Progenitor cell of endocrine pancreas (in vitro differentiated cells): ENCODE measurements at regions not wholly inside any gene's neighbourhood (a gene's known extent, or its start where the extent isn't known, plus 50 kb on each side); places are given as distances from the start of the nearest gene placed in this dataset.

Experiments
- DNase-seq: peaks from one replicate; pipeline ENCODE4 v3.0.0; 2021; ENCODE audit warnings: low spot score; ENCODE audit not compliant: unreplicated experiment
- H3K27ac Mint-ChIP-seq: 2 replicates; pipeline ENCODE4 v1.8.0; 2021; ENCODE audit warnings: mild to moderate bottlenecking, moderate library complexity, mixed read lengths
- H3K27me3 Mint-ChIP-seq: 2 replicates; pipeline ENCODE4 v1.8.0; 2021; ENCODE audit warnings: mixed read lengths
- H3K36me3 Mint-ChIP-seq: 2 replicates; pipeline ENCODE4 v1.8.0; 2022; ENCODE audit warnings: mixed read lengths; ENCODE audit not compliant: insufficient read depth
- H3K4me1 Mint-ChIP-seq: 2 replicates; pipeline ENCODE4 v1.8.0; 2021; ENCODE audit warnings: low read depth, mixed read lengths
- H3K4me3 Mint-ChIP-seq: 2 replicates; pipeline ENCODE4 v1.8.0; 2021; ENCODE audit warnings: low read depth, mild to moderate bottlenecking, moderate library complexity, mixed read lengths
- H3K9me3 Mint-ChIP-seq: 2 replicates; pipeline ENCODE4 v1.8.0; 2021; ENCODE audit warnings: low read depth, mixed read lengths
- CTCF ChIP-seq: fragments of 200-600 bp; sonication (generic); IDR thresholded peaks from one replicate; pipeline ENCODE4 v1.5.0; 2021; ENCODE audit warnings: antibody characterized with exemption, mild to moderate bottlenecking; ENCODE audit not compliant: unreplicated experiment

DNA sequence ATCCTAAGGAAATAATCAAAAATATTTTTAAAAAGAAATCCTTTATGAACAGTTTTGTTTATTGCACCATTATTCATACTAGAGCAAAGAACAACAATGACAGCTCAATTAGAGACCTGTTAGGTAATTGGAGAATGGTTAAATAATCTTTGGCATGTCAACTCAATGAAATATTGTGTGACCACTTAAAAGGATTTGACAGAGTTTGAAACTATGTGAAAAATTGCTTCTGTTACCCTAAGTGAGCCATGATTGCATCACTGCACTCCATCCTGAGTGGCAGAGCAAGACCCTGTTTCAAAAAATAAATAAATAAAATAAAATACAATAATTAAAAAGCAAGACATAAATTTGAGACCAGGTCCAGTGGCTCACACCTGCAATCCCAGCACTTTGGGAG is 66.1 kb upstream of the ATP8B1 start:
- no peak overlapping the region for H3K4me3 Mint-ChIP-seq

DNA sequence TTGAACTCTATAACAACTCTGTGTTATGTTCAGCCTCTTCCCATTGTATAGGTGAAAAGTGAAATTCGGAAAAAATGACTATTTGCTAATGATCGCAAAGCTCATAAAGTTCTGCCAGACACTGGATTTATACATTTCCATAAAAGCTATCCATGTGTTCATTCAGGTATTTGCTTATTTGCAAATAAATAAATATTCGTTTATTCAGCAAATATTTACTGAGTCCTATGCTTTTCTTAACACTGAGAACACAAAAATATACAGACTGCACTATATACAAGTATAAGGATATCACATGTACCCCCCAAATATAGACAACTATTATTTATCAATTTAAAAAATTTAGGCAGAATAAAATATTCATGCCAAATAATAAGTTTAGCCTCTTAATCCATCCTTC is 63.2 kb upstream of the ATP8B1 start:
- H3K9me3 Mint-ChIP-seq, result no peaks in the 10 kb centered on the region
- no peak overlapping the region for H3K27ac Mint-ChIP-seq
- H3K4me1 Mint-ChIP-seq, result no peaks in the 10 kb centered on the region
- H3K27me3 Mint-ChIP-seq, result no peaks in the 10 kb centered on the region
- no peak for TF ChIP-seq CTCF
- H3K36me3 Mint-ChIP-seq, result no peaks in the 10 kb centered on the region
- DNase-seq, result no peak
- no peak overlapping the region for H3K4me3 Mint-ChIP-seq

More for the DNA sequence above, 66.1 kb upstream of the ATP8B1 start:
- no peak overlapping the region for H3K27ac Mint-ChIP-seq
- no peaks in the 10 kb centered on the region for H3K36me3 Mint-ChIP-seq
- no peaks in the 10 kb centered on the region for H3K4me1 Mint-ChIP-seq
- TF ChIP-seq CTCF, result no peak
- H3K27me3 Mint-ChIP-seq, result no peaks in the 10 kb centered on the region
- H3K9me3 Mint-ChIP-seq, result peaks cover 11% of the 10 kb centered on the region
- no peak for DNase-seq

DNA sequence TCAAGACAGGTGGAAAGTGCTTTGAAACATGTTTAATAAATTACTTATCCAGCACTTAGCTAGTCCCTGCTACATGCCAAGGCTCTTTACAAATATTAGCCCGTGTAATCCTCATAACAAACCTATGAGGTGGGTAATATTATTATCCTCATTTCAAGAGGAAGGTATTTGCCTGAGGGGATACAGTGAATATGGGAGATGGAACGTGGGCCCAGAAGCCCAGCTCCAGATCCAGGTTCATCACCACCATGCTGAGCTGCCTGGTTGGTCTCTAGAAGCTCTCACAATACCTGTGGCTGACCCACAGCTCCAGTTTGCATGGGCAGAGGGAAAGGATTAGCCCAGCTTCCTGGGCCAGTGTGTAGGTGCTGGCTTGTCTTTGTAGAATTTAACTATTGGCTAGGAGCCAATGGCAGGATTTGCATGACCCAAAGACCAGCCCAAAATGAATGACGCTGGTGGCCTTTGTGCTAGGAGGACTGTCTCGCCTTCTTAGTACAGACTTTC is 61.6 kb upstream of the ATP8B1 start:
- Mint-ChIP-seq H3K36me3 (no peaks in the 10 kb centered on the region), H3K4me1 (no peaks in the 10 kb centered on the region), H3K9me3 (no peaks in the 10 kb centered on the region), H3K27me3 (no peaks in the 10 kb centered on the region), H3K27ac (no peak overlapping the region), H3K4me3 (no peak overlapping the region)
- no peak for DNase-seq
- no peak for TF ChIP-seq CTCF

GRCh38 chr18:57863706-57864105 is 60.6 kb upstream of the ATP8B1 start:
- no peak for TF ChIP-seq CTCF
- no peaks in the 10 kb centered on the region for H3K27me3 Mint-ChIP-seq
- no peak overlapping the region for H3K27ac Mint-ChIP-seq
- DNase-seq, result no peak
- no peaks in the 10 kb centered on the region for H3K9me3 Mint-ChIP-seq
- no peaks in the 10 kb centered on the region for H3K36me3 Mint-ChIP-seq
- H3K4me1 Mint-ChIP-seq, result no peaks in the 10 kb centered on the region
- H3K4me3 Mint-ChIP-seq, result no peak overlapping the region

- H3K4me1 Mint-ChIP-seq, result peaks cover 15% of the 10 kb centered on the region
- peak; percentile 56 for TF ChIP-seq CTCF
- no peak overlapping the region for H3K27ac Mint-ChIP-seq
- no peaks in the 10 kb centered on the region for H3K36me3 Mint-ChIP-seq
- peaks cover 4% of the 10 kb centered on the region for H3K27me3 Mint-ChIP-seq
- no peak for DNase-seq
- H3K4me3 Mint-ChIP-seq, result no peak overlapping the region
- H3K9me3 Mint-ChIP-seq, result no peaks in the 10 kb centered on the region
Measured at GRCh38 chr18:57859314-57859713, 56.2 kb upstream of the ATP8B1 start.
